GM21825 (cell line): ENCODE measurements at regions not wholly inside any gene's neighbourhood (a gene's known extent, or its start where the extent isn't known, plus 50 kb on each side); places are given as distances from the start of the nearest gene placed in this dataset.

Experiments used
- ATAC-seq: cut with Tn5 transposase; IDR thresholded peaks from one replicate; pipeline ENCODE4 v1.9.1; 2021; ENCODE audit warnings: mild to moderate bottlenecking, moderate library complexity; ENCODE audit not compliant: unreplicated experiment

GRCh38 chr7:131745390-131746248, 189.2 kb upstream of the PODXL start:
- ATAC-seq = no peak

DNA sequence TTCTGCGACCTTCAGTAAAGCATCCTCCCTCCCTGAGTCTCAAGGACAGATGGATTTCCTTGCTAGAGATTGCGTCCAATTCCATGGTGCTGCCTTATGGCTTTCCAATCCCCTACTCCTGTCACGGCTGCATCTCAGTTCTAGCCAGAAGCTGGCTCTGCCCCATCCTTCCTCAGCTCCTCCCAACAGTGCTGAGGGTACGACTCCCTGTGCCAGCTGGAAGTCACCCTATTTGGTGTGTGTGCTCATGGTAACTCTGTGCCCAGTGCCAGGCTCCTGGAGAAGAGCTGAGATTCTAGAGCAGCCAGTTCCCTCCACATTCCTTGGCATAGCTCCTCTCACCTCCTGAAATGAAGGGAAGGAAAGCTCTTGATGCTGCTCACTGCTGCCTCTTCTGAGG, 185.0 kb upstream of the PODXL start:
- no peak for ATAC-seq

- ATAC-seq = no peak
These were observed 181.5 kb upstream of the PODXL start for GRCh38 chr7:131737746-131738465.

DNA sequence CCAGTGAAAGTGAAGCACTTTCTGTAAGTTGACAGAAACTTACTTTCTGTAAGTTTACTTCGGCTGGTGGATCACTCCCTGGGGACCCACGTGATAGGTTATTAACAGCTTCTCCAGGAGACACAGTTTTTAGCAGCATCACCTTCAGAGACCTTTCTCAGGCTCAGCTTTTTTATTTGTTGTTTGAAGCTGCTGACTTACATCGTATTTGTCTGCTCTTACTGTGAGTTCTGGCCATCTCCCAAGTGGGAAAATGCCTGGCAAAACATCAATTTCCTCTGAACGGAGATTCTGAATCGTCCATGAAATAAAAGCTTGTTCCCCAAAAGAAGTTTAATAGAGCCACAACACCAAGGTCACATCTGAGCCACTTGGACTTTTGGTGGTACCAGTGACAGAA, 178.7 kb upstream of the PODXL start:
- ATAC-seq = no peak

- no peak for ATAC-seq
These were observed 177.2 kb upstream of the PODXL start for GRCh38 chr7:131733604-131734003.

GRCh38 chr7:131727189-131727588, 170.8 kb upstream of the PODXL start:
- no peak for ATAC-seq

DNA sequence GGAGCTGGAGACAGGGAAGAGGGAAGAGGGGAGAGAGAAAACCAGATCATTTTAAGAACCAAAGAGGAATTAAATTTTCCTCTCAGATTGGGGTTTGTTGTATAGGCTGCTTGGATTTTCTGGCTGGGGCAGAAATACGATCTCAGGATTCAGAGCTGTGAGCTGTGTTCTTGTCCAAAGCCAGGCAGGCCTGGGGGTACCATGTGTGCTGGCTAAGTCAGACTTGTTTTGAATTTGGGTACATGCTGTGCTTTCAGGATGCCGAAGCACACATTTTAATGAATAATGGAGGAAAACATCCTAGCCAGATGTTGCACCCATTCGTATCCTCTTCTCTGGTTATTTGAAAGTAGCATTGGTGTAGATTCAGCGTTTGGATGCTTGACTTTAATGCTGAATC, 170.3 kb upstream of the PODXL start:
- ATAC-seq = no peak

DNA sequence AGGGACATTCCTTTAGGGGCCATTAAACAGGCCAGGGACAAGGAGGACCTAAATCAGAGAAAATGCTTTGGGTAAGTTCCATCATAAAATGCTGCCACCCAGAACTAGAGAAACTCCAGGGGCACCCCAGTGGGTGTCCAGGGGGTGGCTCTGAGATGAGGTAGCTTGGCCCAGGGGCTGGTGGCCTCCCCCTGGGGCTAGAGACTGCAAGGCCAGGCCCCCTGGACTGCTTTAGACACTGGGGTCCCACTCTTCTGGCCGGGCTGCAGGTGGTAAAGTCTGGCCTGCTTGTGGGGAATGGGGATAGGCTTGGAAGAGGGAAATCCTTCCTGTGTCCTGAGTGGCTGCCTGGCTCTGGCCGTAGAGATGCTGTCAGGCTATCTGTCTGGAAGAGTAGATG, 169.6 kb upstream of the PODXL start:
- ATAC-seq = no peak

DNA sequence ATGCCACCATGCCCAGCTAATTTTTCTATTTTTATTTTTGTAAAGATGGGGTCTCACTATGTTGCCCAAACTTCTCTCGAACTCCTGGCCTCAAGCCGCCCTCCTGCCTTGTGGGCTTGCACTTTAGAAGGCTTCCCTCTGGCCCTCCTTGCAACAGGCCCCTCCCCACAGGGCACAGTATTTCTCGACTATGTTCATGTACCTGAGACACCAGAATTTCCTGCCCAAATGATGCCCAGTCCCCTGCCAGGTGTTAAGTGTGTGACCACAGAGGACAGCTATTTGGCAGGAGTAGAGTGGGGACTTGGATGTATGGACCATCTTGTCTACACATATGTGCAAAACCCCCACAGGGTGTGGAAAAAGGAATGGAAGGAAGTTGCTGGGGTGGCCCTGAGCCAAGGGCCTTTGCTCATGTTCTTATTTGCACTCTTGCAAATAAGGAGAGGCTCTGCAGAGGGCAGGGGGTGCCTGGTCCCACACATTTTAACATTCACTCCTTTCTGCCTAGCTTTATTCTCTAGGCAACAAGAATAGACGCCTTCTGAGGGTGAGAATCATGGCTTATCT, 168.4 kb upstream of the PODXL start:
- ATAC-seq = no peak

DNA sequence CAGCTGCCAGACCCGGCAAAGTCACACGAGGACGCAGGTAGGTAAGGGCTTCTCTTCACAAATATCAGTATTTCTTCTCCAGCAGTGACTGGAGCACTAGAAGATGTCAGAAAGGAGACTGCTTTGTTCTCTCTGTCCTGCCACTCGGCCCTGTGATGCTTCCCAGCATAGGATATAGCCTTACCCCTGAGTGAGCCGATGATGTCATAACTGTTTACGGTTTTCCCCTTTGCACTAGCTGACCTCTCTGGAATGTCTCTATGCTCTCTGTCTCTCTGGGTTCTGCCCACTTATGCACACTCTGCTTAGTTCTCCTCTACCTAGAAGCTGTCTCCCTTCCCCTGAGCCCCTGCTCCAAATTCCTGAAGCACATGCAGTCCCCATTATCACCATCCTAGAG, 167.5 kb upstream of the PODXL start:
- no peak for ATAC-seq

DNA sequence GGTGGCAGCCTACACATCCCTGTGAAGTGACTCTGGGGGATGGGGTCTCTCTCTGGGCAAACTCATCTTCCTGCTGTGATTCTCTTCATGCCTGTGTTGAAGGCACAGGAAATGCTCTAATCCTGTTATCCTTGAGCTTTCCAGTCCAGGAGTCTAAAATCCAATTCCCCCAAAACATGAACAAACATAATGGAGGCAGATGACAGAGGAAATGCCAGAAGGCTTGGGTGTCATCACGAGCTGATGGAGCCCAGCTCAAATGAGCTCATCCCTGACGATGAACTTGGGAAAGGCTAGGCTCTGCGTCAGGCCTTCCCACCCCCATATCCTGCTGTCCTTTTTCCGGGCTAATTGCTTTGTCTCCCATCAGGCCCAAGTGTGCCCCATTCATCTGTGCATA, 165.9 kb upstream of the PODXL start:
- ATAC-seq = no peak

DNA sequence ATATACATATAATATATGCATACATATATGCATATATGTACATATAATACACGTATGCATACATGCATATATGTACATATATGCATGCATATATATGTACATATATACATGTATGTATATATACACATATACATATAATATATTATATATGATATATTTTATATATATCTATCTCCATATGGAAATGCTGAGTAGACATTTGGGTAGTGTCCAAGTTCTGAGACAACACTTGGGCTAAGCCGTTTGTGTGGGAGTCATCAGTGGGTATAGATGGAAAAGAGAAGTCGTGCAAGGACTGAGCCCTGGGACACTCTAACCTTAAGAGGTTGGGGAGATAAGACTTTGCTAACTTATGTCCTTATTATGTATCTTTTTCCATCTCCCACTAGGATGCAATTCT, 165.2 kb upstream of the PODXL start:
- ATAC-seq = no peak

GRCh38 chr7:131720703-131721102, 164.3 kb upstream of the PODXL start:
- no peak for ATAC-seq

DNA sequence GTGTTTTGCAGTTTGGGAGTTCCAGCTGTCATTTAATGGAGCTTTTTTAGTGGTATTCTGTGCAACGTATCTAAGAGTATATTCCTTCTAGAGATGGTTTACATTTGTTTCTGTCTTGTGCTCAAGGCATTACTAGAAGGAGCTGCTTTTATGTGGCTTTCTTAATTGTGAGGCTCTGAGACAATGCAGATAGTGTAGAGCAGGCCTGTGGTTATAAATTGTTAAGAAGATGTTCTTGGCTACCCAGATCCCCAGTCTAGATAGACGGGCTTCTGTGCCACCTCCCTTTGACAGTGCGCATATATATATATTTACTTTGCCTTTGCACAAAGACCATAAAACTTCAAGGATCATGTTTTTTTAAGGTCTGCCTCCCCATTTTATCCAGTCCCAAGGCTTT, 160.8 kb upstream of the PODXL start:
- ATAC-seq = no peak

DNA sequence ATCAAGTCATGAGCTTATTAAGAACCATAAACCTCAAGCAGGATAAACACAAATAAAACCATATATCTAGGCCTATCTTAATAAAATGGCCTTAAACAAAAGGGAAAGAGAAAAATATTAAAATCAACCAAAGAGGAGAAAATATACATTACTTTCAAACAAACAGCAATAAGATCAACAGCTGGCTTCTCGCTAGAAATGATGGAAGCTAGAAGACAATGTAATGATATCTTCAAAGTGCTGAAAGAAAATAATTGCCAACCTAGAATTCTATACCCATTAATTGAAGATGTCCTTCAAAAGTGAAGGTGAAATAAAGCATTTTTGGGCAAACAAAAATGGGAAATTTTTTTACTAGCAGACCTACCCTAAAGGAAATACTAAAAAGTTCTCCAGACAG, 142.9 kb upstream of the PODXL start:
- no peak for ATAC-seq

- ATAC-seq = no peak
These were observed 135.9 kb upstream of the PODXL start for GRCh38 chr7:131692131-131692960.

DNA sequence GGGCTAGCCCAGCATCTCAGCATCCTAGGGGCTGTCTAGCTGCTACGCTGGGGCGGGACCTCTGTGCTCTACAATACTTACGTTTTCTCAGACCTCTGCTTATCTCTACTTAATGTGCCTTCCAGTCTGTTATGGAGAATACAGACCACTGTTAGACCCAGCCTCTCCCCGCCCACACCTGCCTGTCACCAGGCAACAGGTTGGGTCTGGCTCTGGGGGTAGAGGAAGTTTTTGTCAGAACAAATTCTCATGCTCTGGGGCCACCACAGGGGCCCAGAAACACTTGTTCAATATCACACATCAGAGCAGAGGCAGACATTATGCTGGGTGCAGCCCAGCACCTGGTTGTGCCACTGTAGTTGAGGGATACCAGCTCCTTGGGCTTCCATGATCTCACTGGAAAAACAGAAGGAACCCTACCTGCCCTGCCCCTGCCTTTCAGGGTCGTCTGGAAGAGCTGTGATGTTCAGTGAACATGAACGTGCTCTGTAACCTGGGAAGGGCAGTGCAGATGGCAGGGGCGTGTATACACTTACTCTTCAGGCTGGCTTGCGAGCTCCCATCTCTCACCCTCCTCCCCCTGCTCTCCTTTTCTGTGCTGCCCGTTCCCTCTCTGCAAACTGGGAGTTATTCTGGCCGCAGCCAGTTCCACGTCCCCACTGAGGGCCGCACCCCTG, 135.2 kb upstream of the PODXL start:
- no peak for ATAC-seq

DNA sequence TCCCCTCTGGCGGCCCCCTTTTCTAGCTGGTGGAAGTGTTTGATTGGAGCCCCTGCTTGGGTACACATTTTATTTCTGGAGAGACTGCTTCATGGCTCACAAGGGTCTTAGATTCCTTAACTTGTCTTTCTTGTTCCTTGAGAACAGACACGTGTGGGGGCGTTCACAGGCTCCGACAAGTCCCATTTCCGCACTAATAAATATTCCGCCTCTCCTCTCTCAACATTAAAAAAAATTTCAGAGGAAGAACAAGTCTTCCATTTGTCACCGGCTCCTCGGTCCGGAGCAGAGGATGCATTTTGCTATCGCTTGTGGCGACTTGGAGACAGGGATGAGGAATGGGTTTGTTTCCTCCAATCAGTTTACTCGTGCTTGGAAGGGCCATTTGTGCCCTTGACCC, 134.0 kb upstream of the PODXL start:
- ATAC-seq = no peak

DNA sequence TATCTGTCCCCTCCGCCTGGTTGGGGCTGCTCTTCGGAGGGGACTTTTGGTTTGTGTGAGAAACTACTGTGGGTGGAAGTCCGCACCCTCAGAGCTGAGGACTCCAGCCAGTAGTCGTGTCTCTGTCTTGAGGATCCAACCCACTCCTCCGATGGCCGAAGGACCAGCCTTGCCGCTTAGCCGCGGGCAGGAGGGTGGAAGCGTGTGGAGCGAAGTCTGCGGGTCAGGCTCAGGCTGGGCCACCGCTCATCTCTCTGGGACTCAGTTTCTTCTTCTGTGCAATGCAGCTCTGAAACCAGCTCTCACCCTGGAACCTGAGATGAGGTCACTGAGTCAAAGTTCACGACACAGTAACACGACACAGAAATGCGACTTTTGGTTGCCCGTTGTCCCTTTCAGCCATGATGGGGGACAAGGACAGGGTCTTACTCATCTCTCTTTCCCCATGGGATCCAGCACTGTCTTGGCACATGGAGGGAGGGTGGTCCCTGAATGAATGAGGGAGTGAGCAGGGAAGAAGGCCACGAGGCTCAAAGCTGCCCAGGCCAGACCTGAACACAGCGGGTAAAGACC, 133.3 kb upstream of the PODXL start:
- no peak for ATAC-seq
